Activated B cell treated with CpG ODN at 0.5 μM for 24 hours (primary cell): ENCODE measurements at regions not wholly inside any gene's neighbourhood (a gene's known extent, or its start where the extent isn't known, plus 50 kb on each side); places are given as distances from the start of the nearest gene placed in this dataset.

Experiments used
- ATAC-seq: fragments of 200-7000 bp; cut with Tn5 transposase; one replicate; pipeline ENCODE4 v1.10.0; 2021; ENCODE audit warnings: low read depth, mild to moderate bottlenecking, moderate library complexity
- CTCF ChIA-PET: fragments of 350-600 bp; sonication (Branson Sonifier 250); formaldehyde crosslinking; loops from one replicate; lab custom pipeline; 2021; ENCODE audit warnings: antibody characterized with exemption; lab: Charles Lee
- POLR2A ChIA-PET: fragments of 350-600 bp; sonication (Branson Sonifier 250); formaldehyde crosslinking; loops from one replicate; lab custom pipeline; 2021; ENCODE audit warnings: antibody characterized with exemption; lab: Charles Lee
- DNase-seq: peaks from one replicate; pipeline ENCODE4 v3.0.0; 2022
- H3K27ac Mint-ChIP-seq: one replicate; pipeline ENCODE4 v1.8.0; 2020; ENCODE audit warnings: mixed read lengths
- H3K27me3 Mint-ChIP-seq: one replicate; pipeline ENCODE4 v1.8.0; 2021; ENCODE audit warnings: mixed read lengths
- H3K36me3 Mint-ChIP-seq: one replicate; pipeline ENCODE4 v1.8.0; 2021; ENCODE audit warnings: low read depth, mixed read lengths
- H3K4me1 Mint-ChIP-seq: one replicate; pipeline ENCODE4 v1.8.0; 2021; ENCODE audit warnings: mixed read lengths
- H3K4me3 Mint-ChIP-seq: one replicate; pipeline ENCODE4 v1.8.0; 2020; ENCODE audit warnings: mild to moderate bottlenecking, mixed read lengths
- H3K9me3 Mint-ChIP-seq: one replicate; pipeline ENCODE4 v1.8.0; 2020; ENCODE audit warnings: mixed read lengths
- intact Hi-C: fragments of 100-400 bp; cut with micrococcal nuclease; formaldehyde crosslinking; loops from one replicate; pipeline ENCODE4 v1.15.1; 2024
- TF ChIP-seq, protein P1 (sequence below): fragments of 200-600 bp; IDR thresholded peaks from one replicate; pipeline ENCODE4 v1.8.0; 2022; ENCODE audit warnings: antibody characterized with exemption, mild to moderate bottlenecking

GRCh38 chr22:49235463-49236300 lies 592.0 kb downstream of the BRD1 start:
- POLR2A ChIA-PET: no interaction called here
- intact Hi-C loops: no loop called here
- Mint-ChIP-seq H3K27ac (no peak overlapping the region), H3K4me1 (no peaks in the 10 kb centered on the region), H3K27me3 (no peaks in the 10 kb centered on the region), H3K9me3 (no peaks in the 10 kb centered on the region), H3K36me3 (no peaks in the 10 kb centered on the region), H3K4me3 (no peak overlapping the region)
- no peak for ATAC-seq
- CTCF ChIA-PET: no interaction called here
- TF ChIP-seq, protein P1, sequence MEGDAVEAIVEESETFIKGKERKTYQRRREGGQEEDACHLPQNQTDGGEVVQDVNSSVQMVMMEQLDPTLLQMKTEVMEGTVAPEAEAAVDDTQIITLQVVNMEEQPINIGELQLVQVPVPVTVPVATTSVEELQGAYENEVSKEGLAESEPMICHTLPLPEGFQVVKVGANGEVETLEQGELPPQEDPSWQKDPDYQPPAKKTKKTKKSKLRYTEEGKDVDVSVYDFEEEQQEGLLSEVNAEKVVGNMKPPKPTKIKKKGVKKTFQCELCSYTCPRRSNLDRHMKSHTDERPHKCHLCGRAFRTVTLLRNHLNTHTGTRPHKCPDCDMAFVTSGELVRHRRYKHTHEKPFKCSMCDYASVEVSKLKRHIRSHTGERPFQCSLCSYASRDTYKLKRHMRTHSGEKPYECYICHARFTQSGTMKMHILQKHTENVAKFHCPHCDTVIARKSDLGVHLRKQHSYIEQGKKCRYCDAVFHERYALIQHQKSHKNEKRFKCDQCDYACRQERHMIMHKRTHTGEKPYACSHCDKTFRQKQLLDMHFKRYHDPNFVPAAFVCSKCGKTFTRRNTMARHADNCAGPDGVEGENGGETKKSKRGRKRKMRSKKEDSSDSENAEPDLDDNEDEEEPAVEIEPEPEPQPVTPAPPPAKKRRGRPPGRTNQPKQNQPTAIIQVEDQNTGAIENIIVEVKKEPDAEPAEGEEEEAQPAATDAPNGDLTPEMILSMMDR: no peak
- DNase-seq: no peak

DNA sequence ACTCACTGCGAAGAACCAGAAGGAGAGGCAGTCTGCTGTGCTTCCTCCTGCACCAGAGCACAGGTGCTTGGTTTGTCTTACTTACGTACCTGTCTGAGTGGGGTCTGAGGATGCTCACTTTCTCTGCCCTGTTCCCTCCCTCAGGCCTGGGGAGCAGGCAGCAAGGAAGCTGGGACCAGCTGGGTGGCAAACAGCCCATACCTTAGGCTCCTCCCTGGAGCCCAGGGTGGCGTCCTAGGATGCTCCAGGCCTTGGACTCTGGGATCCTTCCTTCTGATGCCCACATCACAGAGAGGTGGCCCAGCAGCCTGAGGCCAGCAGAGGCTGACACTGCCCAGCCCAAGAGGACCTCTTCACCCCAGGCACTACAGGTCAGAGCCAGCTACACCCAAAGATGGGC lies 593.2 kb downstream of the BRD1 start:
- no peak for ATAC-seq
- no peak overlapping the region for H3K4me3 Mint-ChIP-seq
- H3K27me3 Mint-ChIP-seq: no peaks in the 10 kb centered on the region
- H3K9me3 Mint-ChIP-seq: no peaks in the 10 kb centered on the region
- ChIA-PET POLR2A (no interaction called here), CTCF (no interaction called here)
- TF ChIP-seq, protein P1: no peak
- no peaks in the 10 kb centered on the region for H3K4me1 Mint-ChIP-seq
- intact Hi-C loops: no loop called here
- no peak for DNase-seq
- H3K27ac Mint-ChIP-seq: no peak overlapping the region
- H3K36me3 Mint-ChIP-seq: no peaks in the 10 kb centered on the region

DNA sequence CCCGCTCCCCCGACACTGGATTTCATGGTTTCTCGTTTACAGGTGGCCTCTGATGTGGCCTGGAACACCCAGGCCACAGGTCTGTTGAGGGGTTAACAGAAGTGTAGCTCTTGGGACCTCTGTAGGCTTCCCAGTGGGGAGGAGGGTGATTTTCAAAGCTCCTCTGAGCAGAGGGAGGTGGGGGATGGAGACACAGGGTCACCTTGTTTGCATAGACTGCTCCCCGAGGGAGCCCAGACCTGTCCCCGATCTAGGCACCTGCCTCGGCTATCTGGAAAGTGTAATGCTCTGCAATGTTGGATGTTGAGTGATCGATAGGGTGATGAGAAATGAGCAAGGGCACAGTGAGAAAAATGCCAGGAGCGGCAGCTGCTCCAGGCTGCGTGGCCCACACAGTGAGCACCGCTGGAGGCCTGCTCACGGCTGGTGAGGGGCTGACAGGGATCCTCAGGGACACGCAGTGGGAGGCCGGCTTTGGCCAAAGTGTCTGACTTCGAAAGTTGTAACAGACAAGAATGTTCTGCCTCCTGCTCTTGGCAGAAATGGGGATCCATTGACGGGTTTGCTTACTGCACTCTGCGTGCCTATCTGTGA lies 594.1 kb downstream of the BRD1 start:
- no peaks in the 10 kb centered on the region for H3K36me3 Mint-ChIP-seq
- H3K4me1 Mint-ChIP-seq: no peaks in the 10 kb centered on the region

DNA sequence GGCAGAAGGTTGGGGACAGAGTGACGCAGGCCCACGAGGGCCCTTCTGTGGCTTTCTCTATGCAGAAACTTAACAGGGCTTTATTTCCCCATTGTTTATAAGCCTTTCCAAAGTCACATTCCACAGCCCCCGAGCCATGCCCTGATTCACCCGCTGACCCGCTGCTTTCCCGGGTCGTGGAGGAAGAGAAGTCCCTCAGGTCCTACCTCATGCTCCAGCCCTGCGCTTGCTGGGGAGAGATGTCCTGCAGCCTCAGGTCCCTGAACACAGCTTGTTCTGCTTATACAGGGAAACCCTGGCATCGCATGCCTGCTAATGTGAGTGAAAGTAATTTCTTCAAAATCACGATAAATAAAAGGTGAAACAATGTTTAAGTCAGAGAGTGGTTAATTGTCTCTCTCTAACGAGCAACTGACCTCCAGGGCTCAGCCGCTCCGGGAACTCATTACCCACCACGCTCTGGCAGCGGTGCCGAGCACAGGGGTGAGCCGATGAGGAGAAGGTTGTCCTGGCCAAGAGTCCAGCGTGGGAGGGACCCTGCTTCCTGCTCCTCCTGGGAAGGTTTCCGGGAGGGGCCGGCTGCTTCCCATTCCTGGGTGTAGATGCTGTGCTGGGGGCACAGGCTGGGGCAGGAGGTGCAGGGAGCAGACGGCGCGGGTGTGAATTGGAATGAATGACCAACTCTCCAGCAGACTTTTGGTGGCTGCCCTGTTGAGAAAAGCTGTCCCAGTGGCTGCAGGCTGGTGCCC lies 595.2 kb downstream of the BRD1 start:
- no peak for DNase-seq
- H3K27ac Mint-ChIP-seq: no peak overlapping the region
- intact Hi-C loops: no loop called here

More for the DNA sequence above, 594.1 kb downstream of the BRD1 start:
- TF ChIP-seq, protein P1: no peak
- Mint-ChIP-seq H3K4me3 (no peak overlapping the region), H3K27ac (no peak overlapping the region), H3K27me3 (no peaks in the 10 kb centered on the region), H3K9me3 (no peaks in the 10 kb centered on the region)
- DNase-seq (no peak), ATAC-seq (no peak)
- ChIA-PET CTCF (no interaction called here), POLR2A (no interaction called here)
- intact Hi-C loops: no loop called here

More for the DNA sequence above, 595.2 kb downstream of the BRD1 start:
- Mint-ChIP-seq H3K4me1 (no peaks in the 10 kb centered on the region), H3K9me3 (no peaks in the 10 kb centered on the region), H3K36me3 (no peaks in the 10 kb centered on the region), H3K4me3 (no peak overlapping the region), H3K27me3 (no peaks in the 10 kb centered on the region)
- TF ChIP-seq, protein P1: no peak
- ChIA-PET POLR2A (no interaction called here), CTCF (no interaction called here)
- ATAC-seq: no peak
